Hepatocyte (in vitro differentiated cells): ENCODE measurements at regions not wholly inside any gene's neighbourhood (a gene's known extent, or its start where the extent isn't known, plus 50 kb on each side); places are given as distances from the start of the nearest gene placed in this dataset.

ENCODE experiments used
- EZH2 ChIP-seq: fragments of 200-600 bp; sonication (generic); IDR thresholded peaks from 2 replicates; pipeline ENCODE4 v1.6.1; 2016; ENCODE audit warnings: antibody characterized with exemption, mild to moderate bottlenecking, borderline replicate concordance
- EZH2phosphoT487 ChIP-seq: fragments of 200-600 bp; sonication (generic); IDR thresholded peaks from one replicate; pipeline ENCODE4 v1.6.1; 2018; ENCODE audit warnings: antibody characterized with exemption, mild to moderate bottlenecking, low read depth, moderate library complexity; ENCODE audit not compliant: unreplicated experiment, severe bottlenecking
- TF ChIP-seq, protein P1 (sequence below): fragments of 200-600 bp; sonication (generic); IDR thresholded peaks from 2 replicates; pipeline ENCODE4 v1.5.1; 2016; ENCODE audit warnings: antibody characterized with exemption, mild to moderate bottlenecking; ENCODE audit not compliant: poor library complexity

- TF ChIP-seq, protein P1, sequence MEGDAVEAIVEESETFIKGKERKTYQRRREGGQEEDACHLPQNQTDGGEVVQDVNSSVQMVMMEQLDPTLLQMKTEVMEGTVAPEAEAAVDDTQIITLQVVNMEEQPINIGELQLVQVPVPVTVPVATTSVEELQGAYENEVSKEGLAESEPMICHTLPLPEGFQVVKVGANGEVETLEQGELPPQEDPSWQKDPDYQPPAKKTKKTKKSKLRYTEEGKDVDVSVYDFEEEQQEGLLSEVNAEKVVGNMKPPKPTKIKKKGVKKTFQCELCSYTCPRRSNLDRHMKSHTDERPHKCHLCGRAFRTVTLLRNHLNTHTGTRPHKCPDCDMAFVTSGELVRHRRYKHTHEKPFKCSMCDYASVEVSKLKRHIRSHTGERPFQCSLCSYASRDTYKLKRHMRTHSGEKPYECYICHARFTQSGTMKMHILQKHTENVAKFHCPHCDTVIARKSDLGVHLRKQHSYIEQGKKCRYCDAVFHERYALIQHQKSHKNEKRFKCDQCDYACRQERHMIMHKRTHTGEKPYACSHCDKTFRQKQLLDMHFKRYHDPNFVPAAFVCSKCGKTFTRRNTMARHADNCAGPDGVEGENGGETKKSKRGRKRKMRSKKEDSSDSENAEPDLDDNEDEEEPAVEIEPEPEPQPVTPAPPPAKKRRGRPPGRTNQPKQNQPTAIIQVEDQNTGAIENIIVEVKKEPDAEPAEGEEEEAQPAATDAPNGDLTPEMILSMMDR = no peak
- TF ChIP-seq EZH2phosphoT487 = no peak
- no peak for TF ChIP-seq EZH2
These were observed 71.1 kb upstream of the SLC5A12 start for GRCh38 chr11:26792941-26793340.
